ENCODE measurements at regions not wholly inside any gene's neighbourhood (a gene's known extent, or its start where the extent isn't known, plus 50 kb on each side); places are given as distances from the start of the nearest gene placed in this dataset.
"Not testable (repeated sequence)": the region's sequence is repeated elsewhere in the genome, so short reads cannot be mapped to it uniquely, and the experiment has no call there.

DNA sequence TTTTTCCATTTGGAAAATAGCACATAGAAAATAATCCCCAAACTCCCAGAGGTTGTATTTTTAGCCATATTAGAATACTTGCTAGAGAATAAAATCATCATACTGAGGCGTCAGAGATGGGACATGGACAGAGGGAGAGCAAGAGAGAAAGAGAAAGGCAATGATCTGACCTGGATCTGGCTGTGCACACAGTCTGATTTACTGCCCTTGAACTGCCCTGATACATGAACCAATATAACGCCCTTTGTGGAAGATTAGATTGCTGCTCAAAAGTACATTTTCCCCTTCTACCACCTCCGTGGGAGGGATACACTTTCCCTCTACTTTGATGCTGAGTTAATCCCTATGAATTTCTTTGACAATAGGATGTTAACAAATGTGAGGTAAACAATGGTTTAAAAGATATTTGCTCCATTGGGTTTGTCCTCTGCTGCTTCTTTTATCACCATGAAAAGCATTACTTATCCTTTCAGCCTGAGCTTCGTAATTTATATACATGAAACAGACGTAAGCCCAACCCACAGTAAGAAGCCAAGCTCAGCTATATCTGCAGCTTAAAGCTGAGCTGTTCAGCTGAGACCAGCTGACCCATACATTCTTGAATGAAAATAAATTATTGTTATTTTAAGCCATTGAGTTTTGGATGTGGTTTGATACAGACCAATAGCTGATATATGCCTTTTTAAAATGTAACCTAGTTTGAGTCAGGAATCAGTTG lies 1664.6 kb upstream of the CELF4 start:
- intact Hi-C loops (cut with DNase I) = no loop called here
- DNase-seq (ENCODE audit: low spot score) (no peak), ATAC-seq (no peak)

DNA sequence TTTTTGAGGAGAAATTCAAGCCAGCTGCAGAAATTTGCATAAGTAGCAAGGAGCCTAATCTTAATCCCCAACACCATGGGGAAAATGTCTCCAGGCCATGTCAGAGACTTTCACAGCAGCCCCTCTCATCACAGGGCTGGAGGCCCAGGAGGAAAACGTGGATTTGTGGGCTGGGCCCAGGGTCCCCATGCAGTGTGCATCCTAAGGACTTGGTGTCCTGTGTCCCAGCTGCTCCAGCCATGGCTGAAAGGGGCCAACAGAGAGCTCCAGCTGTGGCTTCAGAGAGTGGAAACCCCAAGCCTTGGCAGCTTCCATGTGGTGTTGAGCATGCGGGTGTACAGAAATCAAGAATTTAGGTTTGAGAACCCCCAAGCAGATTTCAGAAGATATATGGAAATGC lies 1662.2 kb upstream of the CELF4 start:
- ATAC-seq; DNase-seq (ENCODE audit: low spot score); intact Hi-C loops (cut with DNase I): not testable (repeated sequence)

DNA sequence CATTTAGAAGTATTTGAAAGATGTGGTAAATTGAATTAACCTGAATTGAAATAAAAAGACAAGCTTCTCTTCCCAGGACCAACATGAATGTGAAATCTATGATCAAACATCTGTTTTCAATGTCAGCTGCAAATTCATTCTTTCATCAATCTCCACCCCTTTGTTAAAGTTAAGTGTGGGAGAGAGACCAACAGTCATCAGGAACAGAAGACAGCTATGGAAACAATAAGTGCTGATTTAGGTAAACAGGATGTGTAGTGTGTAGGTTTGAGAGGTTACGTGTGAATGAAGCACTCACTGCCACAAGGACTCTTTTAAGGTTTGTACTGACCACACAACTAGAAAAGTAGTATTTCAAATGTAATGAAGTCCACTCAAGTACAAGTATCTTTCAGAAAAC lies 1659.8 kb upstream of the CELF4 start:
- DNase-seq (ENCODE audit: low spot score) (no peak), ATAC-seq (no peak)
- intact Hi-C loops (cut with DNase I) = no loop called here

DNA sequence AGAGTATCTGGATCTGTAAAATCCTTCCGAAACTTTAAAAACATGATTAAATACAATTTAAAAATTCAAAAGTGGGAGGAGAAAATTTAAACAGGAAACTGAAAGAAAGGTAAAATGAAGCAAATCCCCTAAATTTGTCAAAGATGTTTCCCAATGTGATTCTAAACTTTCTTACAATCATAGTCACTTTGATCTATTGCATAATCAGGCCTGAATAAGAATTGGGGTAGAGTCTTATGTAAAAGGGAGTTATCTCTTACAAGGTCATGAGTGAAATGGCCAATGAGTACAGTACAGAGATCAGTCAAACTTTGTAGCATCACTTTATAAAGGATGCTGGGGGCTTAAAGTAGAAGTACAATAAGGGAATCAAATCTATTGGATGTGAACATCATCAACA lies 1657.7 kb upstream of the CELF4 start:
- DNase-seq (ENCODE audit: low spot score) (no peak), ATAC-seq (no peak)
- intact Hi-C loops (cut with DNase I) = no loop called here

DNA sequence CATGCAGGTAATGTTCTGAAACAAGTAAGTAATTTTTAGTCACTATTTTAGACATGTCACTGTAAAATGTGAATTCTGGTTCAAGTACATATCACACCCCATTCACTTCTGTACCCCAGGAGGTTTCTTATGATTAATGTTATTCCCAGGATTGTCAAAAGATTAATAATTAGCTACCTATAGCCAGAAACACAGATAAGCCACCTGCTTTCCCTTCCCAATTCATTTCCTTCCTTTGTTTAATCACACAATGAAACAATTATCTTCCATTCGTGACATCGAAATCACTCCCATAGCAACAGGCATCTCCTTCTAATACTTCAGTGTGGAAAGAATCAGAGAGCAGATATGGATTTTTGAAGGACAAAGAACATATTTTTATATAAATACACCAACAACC lies 1650.3 kb upstream of the CELF4 start:
- no peak for DNase-seq (ENCODE audit: low spot score)
- no peak for ATAC-seq
- intact Hi-C loops (cut with DNase I) = no loop called here

DNA sequence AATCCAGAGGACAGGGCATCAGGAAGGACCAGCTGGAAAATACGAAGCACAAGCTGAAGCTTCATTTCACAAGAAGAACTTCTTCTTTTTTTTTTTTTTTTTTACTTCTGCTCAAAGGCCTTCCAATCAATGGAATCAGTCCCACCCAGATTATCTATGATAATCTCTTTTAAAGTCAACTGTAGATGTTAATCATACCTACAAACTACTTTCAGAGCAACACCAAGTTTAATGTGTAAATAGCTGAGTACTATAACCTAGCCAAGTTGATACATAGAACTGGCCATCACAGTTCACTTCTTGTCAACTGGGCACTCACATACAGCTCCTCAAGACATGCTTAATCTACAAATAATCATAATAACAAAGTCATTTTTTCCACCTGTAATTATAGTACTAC lies 1645.9 kb upstream of the CELF4 start:
- ATAC-seq = no peak
- no peak for DNase-seq (ENCODE audit: low spot score)
- intact Hi-C loops (cut with DNase I) = no loop called here

DNA sequence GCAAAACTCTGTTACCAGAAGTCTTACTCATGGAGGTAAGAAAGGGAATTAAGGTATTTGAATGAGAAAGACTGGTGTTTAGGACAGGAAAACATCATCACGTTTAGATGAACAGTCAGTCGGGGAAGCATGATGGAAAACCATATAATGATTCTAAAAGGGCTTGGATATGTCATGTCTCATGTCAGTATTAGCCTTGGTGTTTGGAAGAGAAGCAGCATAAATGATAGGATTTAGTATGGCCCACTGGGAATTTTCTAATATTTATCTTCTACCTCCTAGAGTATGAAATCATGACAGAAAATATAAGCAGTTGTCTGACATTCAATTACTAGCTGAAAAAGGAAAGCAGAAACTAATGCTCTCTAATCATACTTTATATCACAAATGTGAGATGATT lies 1643.6 kb upstream of the CELF4 start:
- DNase-seq (ENCODE audit: low spot score) = no peak
- ATAC-seq = no peak
- intact Hi-C loops (cut with DNase I) = no loop called here

DNA sequence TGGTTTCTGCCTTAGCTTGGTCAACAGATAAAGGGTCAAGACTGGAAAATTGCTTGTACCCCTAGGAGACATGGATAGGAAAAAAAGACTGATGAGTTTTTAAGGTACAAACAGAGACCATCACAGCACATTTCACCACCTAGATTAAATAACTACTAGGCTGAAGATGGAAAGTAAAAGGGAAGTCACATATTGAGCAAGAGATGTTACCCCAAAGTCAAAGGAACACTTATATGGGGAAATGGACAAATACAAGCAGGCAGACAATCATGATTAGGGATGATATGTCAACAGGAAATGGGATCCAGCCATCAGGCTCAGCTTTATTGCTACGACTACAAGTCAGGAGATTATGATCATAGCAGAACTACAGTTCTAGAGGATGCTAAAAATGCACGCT lies 1643.1 kb upstream of the CELF4 start:
- DNase-seq (ENCODE audit: low spot score) (no peak), ATAC-seq (no peak)
- intact Hi-C loops (cut with DNase I) = no loop called here

DNA sequence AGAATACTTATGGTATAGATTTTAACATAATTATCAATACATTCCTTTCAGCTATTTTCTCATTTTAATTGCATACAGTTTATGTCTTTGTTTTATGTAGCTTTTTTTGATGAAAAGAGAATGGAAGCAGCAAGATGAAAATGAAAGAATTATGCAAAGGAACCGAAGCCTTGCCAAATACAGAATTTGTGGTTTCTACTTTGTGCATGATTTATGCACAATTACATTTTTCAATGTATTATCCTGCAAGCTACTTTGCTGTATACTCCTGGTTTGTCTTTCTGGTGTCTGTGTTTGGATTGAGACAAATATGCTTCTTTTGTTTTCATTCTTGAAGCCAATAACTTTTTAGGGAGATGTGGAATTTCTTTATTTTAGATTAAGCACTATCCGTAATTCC lies 1642.6 kb upstream of the CELF4 start:
- intact Hi-C loops (cut with DNase I) = no loop called here
- ATAC-seq = no peak

DNA sequence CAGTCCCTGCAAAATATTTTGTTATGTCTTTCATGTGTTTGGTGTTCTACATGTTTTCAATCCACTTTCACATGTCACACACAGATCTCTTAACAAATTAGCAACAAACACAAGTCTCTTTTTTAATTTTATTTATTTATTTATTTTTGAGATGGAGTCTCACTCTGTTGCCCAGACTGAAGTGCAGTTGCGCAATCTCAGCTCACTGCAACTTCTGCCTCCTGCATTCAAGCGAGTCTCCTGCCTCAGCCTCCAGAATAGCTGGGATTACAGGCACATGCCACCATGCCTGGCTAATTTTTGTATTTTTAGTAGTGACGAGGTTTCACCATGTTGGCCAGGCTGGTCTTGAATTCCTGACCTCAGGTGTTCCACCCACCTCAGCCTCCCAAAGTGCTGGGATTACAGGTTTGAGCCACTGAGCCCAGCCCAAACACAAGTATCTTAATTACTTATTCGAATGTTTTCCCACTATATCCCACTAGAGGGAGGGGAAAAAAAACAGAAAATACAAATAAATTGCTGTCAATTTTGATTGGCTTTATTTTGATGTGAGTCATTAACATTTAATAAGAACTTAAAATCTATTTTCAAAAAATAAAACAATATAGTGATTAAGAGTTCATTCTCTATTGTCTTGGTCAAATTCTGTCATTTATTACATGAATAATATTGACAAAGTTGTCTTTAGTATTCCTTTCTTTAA lies 1641.0 kb upstream of the CELF4 start:
- ATAC-seq; DNase-seq (ENCODE audit: low spot score); intact Hi-C loops (cut with DNase I): not testable (repeated sequence)

More for the DNA sequence above, 1642.6 kb upstream of the CELF4 start:
- DNase-seq (ENCODE audit: low spot score) = no peak

DNA sequence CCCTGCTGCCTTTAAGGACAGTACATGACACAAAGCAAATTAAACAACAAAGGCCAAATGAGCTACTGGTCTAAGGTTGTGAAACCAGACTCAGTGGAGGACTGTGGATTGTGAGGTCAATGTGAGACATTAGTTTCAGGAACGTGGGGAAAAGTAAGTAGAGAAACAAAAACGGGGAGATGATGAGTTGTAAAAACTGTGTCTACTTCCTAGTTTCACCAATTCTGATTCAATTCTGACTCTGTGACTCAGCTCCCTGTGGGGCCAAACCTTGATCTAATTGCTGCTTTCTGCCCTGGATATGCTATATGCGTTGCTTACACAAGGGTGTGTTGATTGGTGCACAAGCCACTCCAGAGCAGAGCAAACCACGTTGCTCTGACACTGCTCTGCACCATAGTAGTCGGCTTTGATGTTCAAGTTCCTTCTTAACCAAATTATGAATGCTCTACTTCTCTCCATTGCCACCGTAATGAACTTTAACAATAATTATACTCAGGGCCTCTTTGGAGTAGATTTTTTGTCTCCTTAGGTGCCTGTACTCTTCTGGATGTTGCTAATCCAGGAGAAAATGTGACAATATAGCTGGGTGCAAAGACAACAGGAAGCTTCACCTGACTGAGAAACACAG lies 1640.1 kb upstream of the CELF4 start:
- intact Hi-C loops (cut with DNase I) = no loop called here
- DNase-seq (ENCODE audit: low spot score) = no peak
- ATAC-seq = no peak

DNA sequence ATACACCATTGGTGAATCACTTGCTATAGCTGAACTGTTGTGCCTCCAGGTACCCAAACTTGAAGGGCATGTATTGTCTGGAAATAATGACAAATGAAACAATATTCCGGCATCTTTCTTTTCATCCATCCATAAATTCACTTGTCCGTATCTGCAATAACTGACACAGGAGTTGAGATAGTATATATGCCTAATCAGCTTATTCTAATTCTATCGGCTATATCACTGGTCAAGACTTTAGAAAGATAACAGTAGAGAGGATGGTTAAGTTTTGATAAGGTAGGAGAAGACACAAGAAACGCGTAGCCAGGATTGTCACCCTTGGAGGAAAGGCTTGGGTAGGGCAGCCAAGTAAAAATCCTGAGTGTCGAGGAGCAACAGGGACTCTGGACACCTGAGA lies 1634.6 kb upstream of the CELF4 start:
- intact Hi-C loops (cut with DNase I) = no loop called here
- ATAC-seq (no peak), DNase-seq (ENCODE audit: low spot score) (no peak)

DNA sequence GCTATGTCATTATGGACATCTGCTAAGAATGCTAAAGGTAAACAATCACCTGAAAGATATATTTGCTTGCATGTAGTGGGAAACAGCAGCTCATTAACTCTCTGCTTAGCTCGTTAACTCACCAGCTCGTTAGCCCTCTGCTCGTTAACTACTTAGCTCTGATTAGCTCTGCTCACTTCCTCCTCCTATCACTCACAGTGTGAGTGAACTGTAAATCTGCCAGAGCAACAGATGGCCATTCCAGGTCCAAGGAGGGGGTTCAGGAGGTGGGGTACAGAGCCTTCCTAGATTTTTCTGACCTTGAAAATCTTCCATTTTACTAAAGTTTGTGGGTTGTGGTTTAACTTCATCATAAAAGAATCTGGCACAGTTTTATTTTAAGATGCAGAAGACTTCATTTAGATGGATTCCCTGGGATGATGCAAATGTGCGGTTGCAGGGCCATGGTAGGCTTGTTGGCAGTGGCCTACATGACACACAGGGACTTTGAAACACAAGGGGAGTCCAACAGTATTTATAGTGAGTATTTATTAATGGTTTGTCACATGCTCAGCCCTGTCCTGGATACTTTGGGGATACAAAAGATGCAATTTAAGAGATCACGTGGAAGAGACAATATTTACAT lies 1633.7 kb upstream of the CELF4 start:
- DNase-seq (ENCODE audit: low spot score) (no peak), ATAC-seq (no peak)
- intact Hi-C loops (cut with DNase I) = no loop called here

DNA sequence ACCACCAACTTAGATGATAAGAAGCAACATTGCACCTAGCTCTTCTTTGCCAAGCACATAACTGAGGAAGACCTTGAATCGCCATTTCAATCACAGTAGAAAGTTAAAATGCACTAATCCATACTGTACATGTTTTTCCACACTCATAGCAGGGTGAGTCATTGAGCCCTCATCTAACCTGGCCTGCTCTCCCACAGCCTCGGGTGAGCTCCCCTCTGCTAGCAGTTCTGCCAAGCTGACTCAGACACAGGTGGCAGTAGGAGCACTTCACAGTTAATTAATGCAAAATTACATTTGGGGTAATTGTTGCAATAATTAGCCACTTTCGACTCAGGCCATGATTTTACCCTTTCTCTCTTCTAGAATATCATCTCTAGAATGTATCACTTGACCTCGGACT lies 1632.8 kb upstream of the CELF4 start:
- DNase-seq (ENCODE audit: low spot score) = no peak
- intact Hi-C loops (cut with DNase I) = no loop called here
- no peak for ATAC-seq

DNA sequence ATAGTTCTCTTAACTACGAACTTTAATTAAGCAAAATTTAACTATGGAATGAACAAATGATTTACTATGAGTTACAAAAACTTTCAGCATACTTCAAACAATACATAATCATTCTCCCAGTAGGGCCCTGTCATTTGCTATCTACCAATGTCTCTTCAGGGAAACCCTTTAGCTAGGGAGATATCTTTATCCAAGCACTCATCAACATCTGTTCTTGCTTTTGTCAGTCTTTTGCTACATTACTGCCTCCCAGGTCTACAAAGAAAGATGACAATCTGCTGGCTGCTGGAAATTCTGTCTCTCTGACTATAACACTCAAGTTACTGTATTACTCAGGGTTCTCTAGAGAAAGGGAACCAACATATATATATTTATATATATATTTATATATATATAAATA lies 1626.3 kb upstream of the CELF4 start:
- intact Hi-C loops (cut with DNase I) = no loop called here
- no peak for ATAC-seq
- DNase-seq (ENCODE audit: low spot score) = no peak

DNA sequence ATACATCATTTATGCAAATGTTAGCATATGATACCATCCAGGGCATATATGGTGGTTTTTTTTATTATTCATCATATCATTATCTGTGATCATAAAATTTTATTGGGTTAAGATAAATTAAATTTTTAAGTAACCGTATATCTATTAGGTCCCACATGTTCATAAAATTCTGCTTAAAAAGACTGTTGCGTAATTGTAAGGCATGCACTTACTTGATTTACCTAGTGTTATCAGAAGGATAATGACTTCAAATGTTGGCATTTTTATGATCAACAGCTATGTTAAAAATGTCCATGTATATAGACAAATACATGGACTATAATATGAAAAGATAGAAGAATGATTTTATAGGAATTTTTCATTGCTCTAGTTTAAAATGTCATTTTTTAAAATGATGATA lies 1625.5 kb upstream of the CELF4 start:
- intact Hi-C loops (cut with DNase I) = no loop called here
- ATAC-seq (no peak), DNase-seq (ENCODE audit: low spot score) (no peak)

DNA sequence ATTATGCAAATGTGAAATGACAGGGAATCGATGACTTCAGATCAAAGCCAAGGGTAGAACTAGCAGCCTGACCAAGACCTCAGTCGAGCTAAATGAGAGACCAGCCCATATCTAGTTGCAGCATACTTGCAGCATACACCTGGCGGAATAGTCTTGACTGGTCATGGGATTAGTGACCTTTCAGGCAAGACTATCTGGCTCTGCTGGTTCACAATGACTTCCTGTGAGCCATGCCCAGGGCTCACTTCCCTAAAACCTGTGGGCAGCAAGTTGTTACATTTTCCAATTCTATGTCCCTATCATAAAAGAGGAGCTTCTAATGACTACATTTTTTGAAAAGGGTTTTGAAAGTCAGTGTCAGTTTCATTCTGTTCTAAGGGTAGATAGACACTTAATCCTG lies 1624.9 kb upstream of the CELF4 start:
- intact Hi-C loops (cut with DNase I) = no loop called here
- DNase-seq (ENCODE audit: low spot score) (no peak), ATAC-seq (no peak)

DNA sequence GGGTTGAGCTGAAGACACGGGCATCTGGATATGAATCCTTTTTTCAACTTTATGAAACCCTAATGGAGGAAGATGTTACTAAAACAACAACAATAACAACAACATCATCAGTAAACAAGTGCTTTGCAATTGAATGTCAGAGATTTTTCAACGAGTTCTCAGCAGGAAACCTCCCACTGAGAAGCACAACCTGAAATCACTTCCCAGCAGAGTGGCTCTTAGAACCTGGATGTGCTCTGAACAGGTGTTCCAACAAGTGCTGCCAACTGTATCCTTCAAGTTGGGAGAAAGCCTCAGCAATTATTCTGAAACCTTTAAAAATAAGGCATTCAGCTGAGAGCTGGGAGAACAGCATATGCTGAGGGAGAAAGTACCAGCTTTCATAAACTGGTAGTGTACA lies 1622.7 kb upstream of the CELF4 start:
- intact Hi-C loops (cut with DNase I) = no loop called here

DNA sequence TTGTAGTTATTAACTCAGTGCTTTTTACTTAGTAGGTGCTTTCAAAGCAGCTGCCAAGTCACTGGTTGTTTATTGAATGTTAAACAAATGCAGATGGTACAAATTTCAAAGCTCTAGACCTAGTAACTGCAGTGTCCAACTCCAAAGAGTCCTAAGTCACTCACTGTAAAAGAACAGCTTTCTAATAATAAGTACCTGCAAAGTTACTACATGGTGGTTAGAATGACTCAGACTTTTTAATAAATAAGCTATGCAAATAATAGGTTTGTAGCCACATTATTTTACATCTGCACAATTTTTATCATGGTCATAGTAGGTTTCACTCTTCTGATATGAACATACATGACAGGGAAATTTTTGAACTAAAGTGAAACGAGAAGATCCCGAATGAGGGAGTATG lies 1620.4 kb upstream of the CELF4 start:
- ATAC-seq (no peak), DNase-seq (ENCODE audit: low spot score) (no peak)
- intact Hi-C loops (cut with DNase I) = no loop called here

More for the DNA sequence above, 1622.7 kb upstream of the CELF4 start:
- ATAC-seq (no peak), DNase-seq (ENCODE audit: low spot score) (no peak)

DNA sequence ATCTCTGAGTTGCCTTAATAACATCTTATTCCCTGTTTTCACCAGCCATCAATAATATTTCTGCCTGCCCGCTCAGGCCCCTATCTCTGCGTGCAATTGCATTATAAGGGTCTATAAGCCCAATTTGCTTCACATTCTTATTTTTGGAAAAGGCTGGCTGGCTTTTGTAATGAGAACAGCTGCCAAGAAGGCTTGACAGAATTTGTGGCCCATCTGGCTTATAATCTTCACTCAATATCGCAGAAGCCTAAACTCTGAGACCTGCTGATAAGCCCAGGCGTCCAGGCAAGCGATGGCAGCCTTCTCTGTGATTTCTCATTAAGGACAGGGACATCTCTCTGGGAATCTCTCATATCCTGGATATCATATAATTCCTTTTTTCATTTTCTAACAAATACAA lies 1618.6 kb upstream of the CELF4 start:
- intact Hi-C loops (cut with DNase I) = no loop called here
- DNase-seq (ENCODE audit: low spot score) (no peak), ATAC-seq (no peak)
